GM12874 (cell line): ENCODE measurements at regions not wholly inside any gene's neighbourhood (a gene's known extent, or its start where the extent isn't known, plus 50 kb on each side); places are given as distances from the start of the nearest gene placed in this dataset.

Experiments used
- CTCF ChIP-seq: IDR thresholded peaks from 2 replicates; pipeline ENCODE4 v1.5.1; 2011; ENCODE audit warnings: low read depth, mild to moderate bottlenecking, control low read depth, low read length, moderate library complexity; ENCODE audit not compliant: insufficient read depth

- TF ChIP-seq CTCF: no peak
Observed at GRCh38 chr12:46921048-46921763, 95.4 kb upstream of the SLC38A4 start.

- TF ChIP-seq CTCF: no peak
Observed at GRCh38 chr12:46921764-46922133, 96.0 kb upstream of the SLC38A4 start.

GRCh38 chr12:46926526-46926925 is 100.7 kb upstream of the SLC38A4 start:
- no peak for TF ChIP-seq CTCF

GRCh38 chr12:46930101-46930500 is 104.3 kb upstream of the SLC38A4 start:
- TF ChIP-seq CTCF: no peak

- TF ChIP-seq CTCF: no peak
Observed at GRCh38 chr12:46933947-46934346, 108.2 kb upstream of the SLC38A4 start.

- TF ChIP-seq CTCF: no peak
Observed at GRCh38 chr12:46934374-46935111, 108.7 kb upstream of the SLC38A4 start.

- TF ChIP-seq CTCF: no peak
Observed at GRCh38 chr12:46935271-46935847, 109.6 kb upstream of the SLC38A4 start.
